ENCODE measurements at regions not wholly inside any gene's neighbourhood (a gene's known extent, or its start where the extent isn't known, plus 50 kb on each side); places are given as distances from the start of the nearest gene placed in this dataset.

GRCh38 chr13:53537586-53537985, 509.0 kb downstream of the OLFM4 start:
- no peak for DNase-seq

GRCh38 chr13:53545340-53545941, 516.8 kb downstream of the OLFM4 start:
- no peak for DNase-seq

GRCh38 chr13:53560556-53560955, 531.9 kb downstream of the OLFM4 start:
- no peak for DNase-seq

- DNase-seq, result no peak
Measured at GRCh38 chr13:53562419-53562818, 533.8 kb downstream of the OLFM4 start.

- DNase-seq, result no peak
Measured at GRCh38 chr13:53568491-53568890, 539.9 kb downstream of the OLFM4 start.

GRCh38 chr13:53569453-53569852, 540.8 kb downstream of the OLFM4 start:
- no peak for DNase-seq

- no peak for DNase-seq
Measured at GRCh38 chr13:53601113-53601512, 572.5 kb downstream of the OLFM4 start.

- DNase-seq, result no peak
Measured at GRCh38 chr13:53605326-53605725, 576.7 kb downstream of the OLFM4 start.

- no peak for DNase-seq
Measured at GRCh38 chr13:53612200-53612599, 583.6 kb downstream of the OLFM4 start.

GRCh38 chr13:53622456-53622855, 593.8 kb downstream of the OLFM4 start:
- DNase-seq, result no peak

GRCh38 chr13:53623146-53623545, 594.5 kb downstream of the OLFM4 start:
- DNase-seq, result no peak

- no peak for DNase-seq
Measured at GRCh38 chr13:53631511-53631910, 602.9 kb downstream of the OLFM4 start.

GRCh38 chr13:53638040-53638439, 609.4 kb downstream of the OLFM4 start:
- no peak for DNase-seq

- no peak for DNase-seq
Measured at GRCh38 chr13:53642306-53642705, 613.7 kb downstream of the OLFM4 start.

GRCh38 chr13:53648673-53649072, 620.1 kb downstream of the OLFM4 start:
- no peak for DNase-seq

- no peak for DNase-seq
Measured at GRCh38 chr13:53672005-53672404, 643.4 kb downstream of the OLFM4 start.

GRCh38 chr13:53683146-53683545, 654.5 kb downstream of the OLFM4 start:
- no peak for DNase-seq

- DNase-seq, result no peak
Measured at GRCh38 chr13:53683608-53684007, 655.0 kb downstream of the OLFM4 start.

GRCh38 chr13:53691417-53691816, 662.8 kb downstream of the OLFM4 start:
- DNase-seq, result no peak

- no peak for DNase-seq
Measured at GRCh38 chr13:53694814-53695532, 666.4 kb downstream of the OLFM4 start.

- no peak for DNase-seq
Measured at GRCh38 chr13:53703371-53704080, 674.9 kb downstream of the OLFM4 start.

- DNase-seq, result no peak
Measured at GRCh38 chr13:53719281-53719680, 690.7 kb downstream of the OLFM4 start.

GRCh38 chr13:53732664-53733063, 704.1 kb downstream of the OLFM4 start:
- DNase-seq, result no peak

- DNase-seq, result no peak
Measured at GRCh38 chr13:53743906-53744305, 715.3 kb downstream of the OLFM4 start.

All from fibroblast of skin of right quadriceps (primary cell).